ENCODE measurements at regions not wholly inside any gene's neighbourhood (a gene's known extent, or its start where the extent isn't known, plus 50 kb on each side); places are given as distances from the start of the nearest gene placed in this dataset.

- TF ChIP-seq CTCF (IDR thresholded peaks at IDR 0.05; ENCODE audit: borderline replicate concordance, extremely low read depth, low read length, poor library complexity, severe bottlenecking) (no peak), EZH2 (IDR thresholded peaks at IDR 0.05; ENCODE audit: borderline replicate concordance, low read depth, low read length, severe bottlenecking) (no peak)
These were observed 156.7 kb downstream of the RNF152 start for GRCh38 chr18:61736133-61736532.

Measured in DND-41 (cell line).